Gastrocnemius medialis (tissue), 4 donors: ENCODE measurements at regions not wholly inside any gene's neighbourhood (a gene's known extent, or its start where the extent isn't known, plus 50 kb on each side); places are given as distances from the start of the nearest gene placed in this dataset.

ENCODE experiments used
- CTCF ChIP-seq, 5 experiments: fragments of 450-650 bp in 3 of 5; fragments of 200-600 bp in 2 of 5; sonication (generic) in 2 of 5; IDR thresholded peaks in 4 of 5; conservative IDR thresholded peaks in 1 of 5; 1 replicate in 4 of 5; 2 replicates in 1 of 5; pipeline ENCODE4 v1.5.1; 2016 to 2019; ENCODE audit warnings: antibody characterized with exemption in 5 of 5, mild to moderate bottlenecking in 3 of 5, moderate library complexity in 3 of 5
- POLR2A ChIP-seq, 2 donors: fragments of 450-650 bp; IDR thresholded peaks; one replicate each; pipeline ENCODE4 v1.6.1; 2017; ENCODE audit warnings: antibody characterized with exemption in 2 of 2, mild to moderate bottlenecking in 2 of 2, moderate library complexity in 2 of 2

- TF ChIP-seq POLR2A (IDR thresholded peaks at IDR 0.05) (no peak), CTCF (IDR thresholded peaks at IDR 0.05 in 4 of 5, conservative IDR thresholded peaks at IDR 0.05 in 1 of 5) (no peak)
These were observed 1577.0 kb downstream of the NCAM2 start for GRCh38 chr21:22575165-22575584.
